Trophoblast cell (in vitro differentiated cells and primary cell): ENCODE measurements at regions not wholly inside any gene's neighbourhood (a gene's known extent, or its start where the extent isn't known, plus 50 kb on each side); places are given as distances from the start of the nearest gene placed in this dataset.

ENCODE experiments used
- DNase-seq, 2 donors: peaks; one replicate each; pipeline ENCODE4 v3.0.0-alpha.2; 2016
- H2AFZ ChIP-seq: 2 replicates; pipeline ENCODE4 v1.6.1; 2013; ENCODE audit warnings: low read length, moderate library complexity, mild to moderate bottlenecking; ENCODE audit not compliant: insufficient read depth, poor library complexity
- H2AK5ac ChIP-seq: 2 replicates; pipeline ENCODE4 v1.6.1; 2013; ENCODE audit warnings: mild to moderate bottlenecking, low read length
- H2BK120ac ChIP-seq: 2 replicates; pipeline ENCODE4 v1.6.1; 2013; ENCODE audit warnings: low read length, mild to moderate bottlenecking, moderate library complexity; ENCODE audit not compliant: insufficient read depth, poor library complexity
- H2BK12ac ChIP-seq: 2 replicates; pipeline ENCODE4 v1.6.1; 2013; ENCODE audit warnings: mild to moderate bottlenecking, low read length, moderate library complexity
- H2BK5ac ChIP-seq: 2 replicates; pipeline ENCODE4 v1.6.1; 2013; ENCODE audit warnings: low read length, low read depth, moderate library complexity, mild to moderate bottlenecking; ENCODE audit not compliant: poor library complexity
- H3K14ac ChIP-seq: 2 replicates; pipeline ENCODE4 v1.6.1; 2013; ENCODE audit warnings: mild to moderate bottlenecking, low read length
- H3K18ac ChIP-seq: 2 replicates; pipeline ENCODE4 v1.6.1; 2013; ENCODE audit warnings: mild to moderate bottlenecking, low read length
- H3K23ac ChIP-seq: 2 replicates; pipeline ENCODE4 v1.6.1; 2013; ENCODE audit warnings: low read length
- H3K27ac ChIP-seq: 2 replicates; pipeline ENCODE4 v1.5.1; 2013; ENCODE audit warnings: low read depth, mild to moderate bottlenecking, inconsistent platforms, low read length, moderate library complexity
- H3K27me3 ChIP-seq: 2 replicates; pipeline ENCODE4 v1.6.1; 2013; ENCODE audit warnings: inconsistent platforms, mild to moderate bottlenecking, low read length, moderate library complexity; ENCODE audit not compliant: insufficient read depth
- H3K36me3 ChIP-seq, 2 experiments: 1 replicate in 1 of 2; 2 replicates in 1 of 2; pipeline ENCODE4 v1.6.1; 2013; ENCODE audit warnings: low read length in 2 of 2, mild to moderate bottlenecking in 2 of 2, moderate library complexity in 1 of 2; ENCODE audit not compliant: insufficient read depth in 2 of 2, control insufficient read depth in 1 of 2
- H3K4ac ChIP-seq: 2 replicates; pipeline ENCODE4 v1.6.1; 2013; ENCODE audit warnings: low read depth, mild to moderate bottlenecking, low read length, moderate library complexity
- H3K4me1 ChIP-seq, 2 experiments: 1 replicate in 1 of 2; 2 replicates in 1 of 2; pipeline ENCODE4 v1.6.1; 2013; ENCODE audit warnings: low read length in 2 of 2, mild to moderate bottlenecking in 2 of 2, moderate library complexity in 1 of 2; ENCODE audit not compliant: insufficient read depth in 2 of 2, control insufficient read depth in 1 of 2
- H3K4me2 ChIP-seq: 2 replicates; pipeline ENCODE4 v1.6.1; 2013; ENCODE audit warnings: inconsistent platforms, mild to moderate bottlenecking, low read length, moderate library complexity
- H3K4me3 ChIP-seq: 2 replicates; pipeline ENCODE4 v1.5.1; 2013; ENCODE audit warnings: mild to moderate bottlenecking, low read depth, low read length, inconsistent platforms
- H3K79me1 ChIP-seq: one replicate; pipeline ENCODE4 v1.6.1; 2013; ENCODE audit warnings: low read length
- H3K79me2 ChIP-seq: 2 replicates; pipeline ENCODE4 v1.6.1; 2013; ENCODE audit warnings: low read length, mild to moderate bottlenecking; ENCODE audit not compliant: control insufficient read depth, insufficient read depth, poor library complexity
- H3K9ac ChIP-seq: 2 replicates; pipeline ENCODE4 v1.6.1; 2013; ENCODE audit warnings: mild to moderate bottlenecking, low read length
- H3K9me3 ChIP-seq: 2 replicates; pipeline ENCODE4 v1.6.1; 2013; ENCODE audit warnings: low read depth, mild to moderate bottlenecking, control low read depth, inconsistent platforms, low read length; ENCODE audit not compliant: insufficient read depth
- H4K12ac ChIP-seq: 2 replicates; pipeline ENCODE4 v1.6.1; 2013; ENCODE audit warnings: low read depth, mild to moderate bottlenecking, low read length, moderate library complexity
- H4K8ac ChIP-seq: 2 replicates; pipeline ENCODE4 v1.6.1; 2013; ENCODE audit warnings: low read depth, mild to moderate bottlenecking, low read length, moderate library complexity
- H4K91ac ChIP-seq: one replicate; pipeline ENCODE4 v1.6.1; 2013; ENCODE audit warnings: low read depth, mild to moderate bottlenecking, low read length, moderate library complexity
- WGBS: extraction: QIAGEN DNeasy Blood & Tissue Kit; methylation state at CpG from one replicate; pipeline ENCODE4 v1.1.7; 2013; ENCODE audit warnings: missing lambda C conversion rate; ENCODE audit not compliant: insufficient read length, insufficient coverage; ENCODE audit errors: extremely low coverage; 5-methylcytosine and 5-hydroxymethylcytosine counted together

- no peaks in the 10 kb centered on the region for H3K79me2 ChIP-seq
- no peak overlapping the region for H2BK12ac ChIP-seq
- no peak overlapping the region for H2BK120ac ChIP-seq
- H3K27me3 ChIP-seq = no peaks in the 10 kb centered on the region
- no peak overlapping the region for H3K14ac ChIP-seq
- no peak overlapping the region for H3K27ac ChIP-seq
- H3K23ac ChIP-seq = no peak overlapping the region
- H3K18ac ChIP-seq = no peak overlapping the region
- H3K79me1 ChIP-seq = no peaks in the 10 kb centered on the region
- no peaks in the 10 kb centered on the region for H3K9me3 ChIP-seq
- DNase-seq = no peak
- no peak overlapping the region for H3K9ac ChIP-seq
- no peak overlapping the region for H2AK5ac ChIP-seq
- no peaks in the 10 kb centered on the region for H3K36me3 ChIP-seq
- no peak overlapping the region for H3K4me3 ChIP-seq
- H3K4ac ChIP-seq = no peak overlapping the region
- H4K91ac ChIP-seq = no peak overlapping the region
- H2BK5ac ChIP-seq = no peak overlapping the region
- H3K4me1 ChIP-seq = peaks cover 4% of the 10 kb centered on the region in 2 experiments
- H4K12ac ChIP-seq = no peak overlapping the region
- no CpG with 5 or more reads among the region's 1 CpG for WGBS
- no peak overlapping the region for H4K8ac ChIP-seq
- H2AFZ ChIP-seq = no peak overlapping the region
- H3K4me2 ChIP-seq = no peak overlapping the region
Measured at GRCh38 chr16:26493751-26494150, 573.0 kb upstream of the C16orf82 start.

GRCh38 chr16:26497896-26498295 lies 568.8 kb upstream of the C16orf82 start:
- H3K4me3 ChIP-seq = no peak overlapping the region
- H2AFZ ChIP-seq = no peak overlapping the region
- H3K27me3 ChIP-seq = no peaks in the 10 kb centered on the region
- H2AK5ac ChIP-seq = no peak overlapping the region
- H3K4me2 ChIP-seq = no peak overlapping the region
- H2BK12ac ChIP-seq = no peak overlapping the region
- H3K14ac ChIP-seq = no peak overlapping the region
- H3K18ac ChIP-seq = no peak overlapping the region
- no peak overlapping the region for H2BK120ac ChIP-seq
- no peaks in the 10 kb centered on the region for H3K4me1 ChIP-seq
- no peaks in the 10 kb centered on the region for H3K79me2 ChIP-seq
- H2BK5ac ChIP-seq = no peak overlapping the region
- H3K9me3 ChIP-seq = no peaks in the 10 kb centered on the region
- WGBS = no CpG with 5 or more reads among the region's 3 CpGs
- no peaks in the 10 kb centered on the region for H3K36me3 ChIP-seq
- no peaks in the 10 kb centered on the region for H3K79me1 ChIP-seq
- H4K8ac ChIP-seq = no peak overlapping the region
- H4K91ac ChIP-seq = no peak overlapping the region
- H4K12ac ChIP-seq = no peak overlapping the region
- no peak overlapping the region for H3K27ac ChIP-seq
- no peak overlapping the region for H3K23ac ChIP-seq
- no peak overlapping the region for H3K9ac ChIP-seq
- no peak overlapping the region for H3K4ac ChIP-seq
- DNase-seq = no peak

- no peak overlapping the region for H4K91ac ChIP-seq
- H2BK12ac ChIP-seq = no peak overlapping the region
- no peaks in the 10 kb centered on the region for H3K4me1 ChIP-seq
- H2AFZ ChIP-seq = no peak overlapping the region
- no peak overlapping the region for H3K4me3 ChIP-seq
- no peaks in the 10 kb centered on the region for H3K9me3 ChIP-seq
- H3K4ac ChIP-seq = no peak overlapping the region
- no CpG with 5 or more reads among the region's 6 CpGs for whole genome bisulfite sequencing
- no peak for DNase-seq
- H3K27me3 ChIP-seq = no peaks in the 10 kb centered on the region
- no peaks in the 10 kb centered on the region for H3K79me2 ChIP-seq
- no peak overlapping the region for H3K14ac ChIP-seq
- H3K23ac ChIP-seq = no peak overlapping the region
- no peaks in the 10 kb centered on the region for H3K36me3 ChIP-seq
- H3K18ac ChIP-seq = no peak overlapping the region
- no peak overlapping the region for H3K9ac ChIP-seq
- no peaks in the 10 kb centered on the region for H3K79me1 ChIP-seq
- no peak overlapping the region for H2BK5ac ChIP-seq
- H2AK5ac ChIP-seq = no peak overlapping the region
- no peak overlapping the region for H3K27ac ChIP-seq
- H2BK120ac ChIP-seq = no peak overlapping the region
- H4K8ac ChIP-seq = no peak overlapping the region
- no peak overlapping the region for H4K12ac ChIP-seq
- no peak overlapping the region for H3K4me2 ChIP-seq
Measured at GRCh38 chr16:26500326-26500725, 566.4 kb upstream of the C16orf82 start.

- no peak overlapping the region for H3K9ac ChIP-seq
- H2BK5ac ChIP-seq = no peak overlapping the region
Measured at GRCh38 chr16:26505496-26505895, 561.2 kb upstream of the C16orf82 start.

More at GRCh38 chr16:26505496-26505895, 561.2 kb upstream of the C16orf82 start:
- Histone ChIP-seq H3K4me1 (no peaks in the 10 kb centered on the region), H4K12ac (no peak overlapping the region), H3K27ac (no peak overlapping the region), H3K79me2 (no peaks in the 10 kb centered on the region), H4K8ac (no peak overlapping the region), H3K23ac (no peak overlapping the region), H3K14ac (no peak overlapping the region), H3K9me3 (no peaks in the 10 kb centered on the region), H2BK120ac (no peak overlapping the region), H3K4me2 (no peak overlapping the region), H3K36me3 (no peaks in the 10 kb centered on the region), H2BK12ac (no peak overlapping the region), H3K4ac (no peak overlapping the region), H3K4me3 (no peak overlapping the region), H3K27me3 (no peaks in the 10 kb centered on the region), H4K91ac (no peak overlapping the region), H3K79me1 (no peaks in the 10 kb centered on the region), H2AK5ac (no peak overlapping the region), H2AFZ (no peak overlapping the region), H3K18ac (no peak overlapping the region)
- no peak for DNase-seq
